ENCODE measurements at regions not wholly inside any gene's neighbourhood (a gene's known extent, or its start where the extent isn't known, plus 50 kb on each side); places are given as distances from the start of the nearest gene placed in this dataset.
"Not testable (repeated sequence)": the region's sequence is repeated elsewhere in the genome, so short reads cannot be mapped to it uniquely, and the experiment has no call there.

GRCh38 chr15:35697549-35698299 is 151.8 kb upstream of the DPH6 start:
- DNase-seq, result no peak

DNA sequence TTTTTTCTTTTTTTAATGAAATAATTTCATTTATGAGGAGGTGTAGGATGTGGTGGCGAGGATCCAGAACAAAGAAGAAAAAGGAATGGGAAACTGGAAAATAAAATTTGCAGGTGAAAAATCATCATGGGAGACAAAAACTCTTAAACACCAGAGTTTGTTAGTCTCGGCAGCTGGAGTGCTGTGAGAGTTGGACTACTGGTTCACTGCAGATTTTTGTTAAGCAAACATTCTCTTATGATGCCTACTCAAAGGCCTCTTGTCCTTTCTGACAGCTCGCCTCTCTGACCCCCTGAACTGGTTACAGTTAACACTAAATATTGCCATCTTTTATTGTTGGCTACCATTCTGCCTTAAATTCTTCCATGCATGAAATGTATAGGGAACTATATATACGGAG is 152.4 kb upstream of the DPH6 start:
- DNase-seq, result no peak

GRCh38 chr15:35698966-35699575 is 153.1 kb upstream of the DPH6 start:
- no peak for DNase-seq

GRCh38 chr15:35700091-35700593 is 154.2 kb upstream of the DPH6 start:
- not testable (repeated sequence) for DNase-seq

DNA sequence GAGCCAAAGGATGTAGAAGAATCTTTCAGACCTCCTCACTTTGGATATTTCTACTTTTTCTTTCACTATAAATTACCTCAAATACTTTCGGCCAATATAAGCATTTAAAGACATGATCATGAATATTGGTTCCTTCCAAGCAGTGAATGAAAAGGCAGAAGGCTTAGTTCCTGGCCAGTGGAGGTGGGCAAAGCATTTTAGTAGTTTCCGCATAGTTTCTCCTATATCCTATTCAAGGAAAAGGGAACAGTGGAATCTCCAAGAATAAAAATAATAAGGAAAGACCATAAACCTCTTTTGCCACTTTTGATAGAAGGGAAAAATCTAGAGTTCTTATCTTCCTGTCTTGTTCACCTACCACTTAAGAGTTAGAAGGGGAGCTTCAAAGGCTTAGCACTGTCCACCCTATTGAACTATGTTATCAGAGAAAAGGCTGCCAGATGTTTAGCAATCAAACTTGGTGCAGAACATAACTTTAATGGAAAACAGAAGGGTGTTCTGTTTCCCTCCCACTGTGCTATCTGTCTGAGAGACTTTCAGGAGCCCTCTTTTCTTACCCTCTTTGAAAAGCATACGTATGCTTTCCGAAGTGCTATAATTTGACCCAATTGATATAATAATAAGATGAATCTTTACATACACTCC is 155.6 kb upstream of the DPH6 start:
- no peak for DNase-seq

DNA sequence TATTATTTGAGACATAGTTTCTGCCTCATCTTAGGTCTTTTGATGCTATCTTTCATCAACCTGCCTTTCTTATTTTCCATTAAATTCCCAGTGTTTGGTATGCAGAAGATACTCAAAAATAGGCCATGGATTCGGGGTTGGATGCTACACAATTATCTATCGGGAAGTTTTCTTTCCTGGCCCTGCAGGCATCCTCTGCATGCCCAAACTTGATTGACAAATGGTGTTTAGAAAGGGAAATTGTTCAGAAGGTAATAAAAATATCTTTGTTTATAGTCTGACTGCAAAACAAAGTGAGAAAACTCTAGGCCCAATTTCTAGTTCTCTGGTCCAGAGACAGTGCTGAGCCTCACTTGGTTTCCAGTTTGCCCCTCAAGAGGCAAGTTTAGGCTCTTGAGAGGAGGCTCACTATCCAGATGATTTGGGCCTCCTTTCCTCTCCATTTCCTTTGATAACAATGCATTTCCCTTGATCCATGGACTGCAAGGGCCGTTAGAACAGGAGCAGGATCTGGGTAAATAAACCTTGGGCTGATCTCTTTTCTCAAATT is 157.1 kb upstream of the DPH6 start:
- DNase-seq, result no peak

- no peak for DNase-seq
These were observed 159.3 kb upstream of the DPH6 start for GRCh38 chr15:35705030-35705883.

GRCh38 chr15:35705884-35706585 is 160.1 kb upstream of the DPH6 start:
- no peak for DNase-seq

- no peak for DNase-seq
These were observed 167.0 kb upstream of the DPH6 start for GRCh38 chr15:35712956-35713355.

- no peak for DNase-seq
These were observed 167.8 kb upstream of the DPH6 start for GRCh38 chr15:35713733-35714132.

DNA sequence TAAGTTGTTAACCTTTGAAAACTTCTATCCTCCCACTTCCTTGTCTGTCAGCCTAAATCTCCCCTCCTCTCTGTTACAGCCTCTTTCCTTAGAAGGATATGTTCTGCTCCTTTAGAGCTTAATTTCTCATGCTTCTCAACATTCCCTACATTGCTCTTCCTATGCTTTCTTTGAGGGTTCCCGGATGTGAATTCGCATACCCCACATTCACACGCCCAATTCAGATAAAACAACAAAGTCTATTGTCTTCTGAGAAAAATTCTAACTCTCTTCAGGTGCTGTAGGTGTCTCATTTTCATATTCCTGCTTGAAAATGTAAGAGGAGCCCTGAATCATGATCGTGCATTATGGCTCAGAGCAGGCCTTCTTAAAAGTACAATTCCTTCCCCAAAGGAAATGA is 171.8 kb upstream of the DPH6 start:
- no peak for DNase-seq

DNA sequence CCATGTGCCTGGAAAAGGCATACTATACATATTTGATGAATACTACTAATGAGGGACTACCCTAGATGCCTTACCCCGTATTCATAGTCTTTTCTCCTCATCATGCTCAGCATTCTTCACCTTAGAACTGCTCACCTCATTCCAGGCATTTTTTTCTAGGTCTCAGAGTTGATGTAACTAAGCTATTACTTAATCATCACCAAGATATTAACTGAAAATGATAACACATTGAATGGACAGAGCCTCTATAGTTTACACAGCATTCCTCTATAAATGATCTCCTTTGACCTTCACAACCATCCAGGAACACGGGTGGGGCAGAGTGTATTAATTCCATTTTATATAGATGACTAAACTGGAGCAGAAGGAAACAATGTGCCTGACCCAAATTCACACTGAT is 174.1 kb upstream of the DPH6 start:
- no peak for DNase-seq

- DNase-seq, result no peak
These were observed 175.0 kb upstream of the DPH6 start for GRCh38 chr15:35720984-35721383.

- no peak for DNase-seq
These were observed 175.8 kb upstream of the DPH6 start for GRCh38 chr15:35721751-35722150.

DNA sequence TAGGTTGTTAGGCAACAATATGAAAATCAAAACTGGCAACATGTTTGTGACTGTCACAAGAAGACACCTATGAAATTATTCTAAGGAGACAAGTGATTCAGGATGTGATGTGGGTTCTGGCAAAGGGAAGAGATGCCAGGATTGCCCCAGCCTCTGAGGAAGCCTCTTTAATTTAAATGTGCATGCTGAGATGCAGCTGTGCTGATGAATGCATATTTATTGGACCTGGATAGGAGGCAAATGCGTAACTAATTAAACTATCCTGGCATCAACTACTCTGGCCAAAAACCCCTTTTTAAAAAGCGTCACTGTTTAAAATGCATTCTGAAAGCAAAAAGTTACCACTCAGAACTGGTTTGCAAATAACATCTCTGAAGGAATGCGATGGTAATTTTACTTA is 176.5 kb upstream of the DPH6 start:
- no peak for DNase-seq

GRCh38 chr15:35723120-35723847 is 177.3 kb upstream of the DPH6 start:
- no peak for DNase-seq

DNA sequence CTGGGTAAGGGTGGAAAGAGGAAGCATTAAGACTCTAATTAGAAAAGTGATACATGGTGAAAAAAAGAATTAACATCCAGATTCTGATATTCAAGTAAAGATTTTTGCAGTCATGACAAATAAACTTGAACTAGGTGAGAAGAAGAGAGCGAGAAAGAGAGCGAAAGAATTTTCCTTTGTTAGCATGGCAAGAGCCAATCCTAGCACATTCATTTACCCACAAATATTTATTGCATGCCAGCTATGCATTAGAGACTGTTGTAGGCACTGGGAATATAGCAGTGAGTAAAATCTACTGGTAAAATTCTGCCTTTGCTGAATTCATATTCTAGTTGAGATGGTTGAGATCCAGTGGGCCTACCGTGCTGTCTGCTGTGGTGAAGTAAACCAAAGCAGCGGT is 177.9 kb upstream of the DPH6 start:
- DNase-seq, result no peak

GRCh38 chr15:35724626-35725025 is 178.7 kb upstream of the DPH6 start:
- DNase-seq, result no peak

- DNase-seq, result no peak
These were observed 179.4 kb upstream of the DPH6 start for GRCh38 chr15:35725353-35725752.

- no peak for DNase-seq
These were observed 181.7 kb upstream of the DPH6 start for GRCh38 chr15:35727627-35728026.

DNA sequence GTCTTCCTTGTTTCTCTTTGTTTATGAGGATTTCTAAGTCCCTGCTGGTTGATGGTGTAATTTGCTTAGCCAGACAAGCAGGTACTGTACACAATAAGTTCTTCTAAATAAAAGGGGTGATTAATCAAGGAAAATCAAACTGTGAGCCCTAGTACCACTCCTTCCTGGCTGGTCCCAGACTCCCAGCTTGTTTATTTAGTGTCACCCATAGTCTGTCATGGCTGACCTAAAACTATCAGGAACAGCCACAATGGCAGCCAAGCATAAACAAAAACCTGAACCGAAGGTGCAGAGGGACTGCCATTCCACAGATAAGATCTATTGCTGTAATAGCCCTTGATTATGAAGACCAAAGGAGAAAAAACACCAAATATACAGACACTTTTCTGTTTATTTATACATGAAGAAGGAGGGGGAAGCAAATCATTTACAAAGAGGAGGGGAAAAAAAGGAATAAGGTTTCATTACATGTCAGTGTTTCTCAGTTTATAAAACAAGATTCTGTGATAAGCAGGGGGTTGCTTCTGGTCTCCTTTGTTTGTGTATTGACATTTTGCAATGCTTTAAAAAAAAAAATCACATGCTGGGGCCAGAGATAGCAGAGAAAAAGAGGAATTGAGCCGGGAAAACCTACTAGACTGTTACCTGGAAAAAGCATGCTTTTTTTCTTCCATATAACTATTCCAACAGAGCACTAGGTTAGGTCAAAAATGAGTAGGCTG is 182.4 kb upstream of the DPH6 start:
- DNase-seq, result no peak

Data from NCI-H1694 (cell line).